NCI-H2029 (cell line): ENCODE measurements at regions not wholly inside any gene's neighbourhood (a gene's known extent, or its start where the extent isn't known, plus 50 kb on each side); places are given as distances from the start of the nearest gene placed in this dataset.
"Not testable (repeated sequence)": the region's sequence is repeated elsewhere in the genome, so short reads cannot be mapped to it uniquely, and the experiment has no call there.

Experiments
- DNase-seq: peaks from one replicate; lab custom pipeline; 2025; lab: John Stamatoyannopoulos, UW

- no peak for DNase-seq
These were observed 69.4 kb downstream of the TOMM20 start for GRCh38 chr1:235059221-235059620.

- no peak for DNase-seq
These were observed 69.9 kb downstream of the TOMM20 start for GRCh38 chr1:235058695-235059094.

GRCh38 chr1:235057385-235058306, 71.0 kb downstream of the TOMM20 start:
- DNase-seq: no peak

- no peak for DNase-seq
These were observed 71.7 kb downstream of the TOMM20 start for GRCh38 chr1:235056937-235057336.

GRCh38 chr1:235054936-235055335, 73.7 kb downstream of the TOMM20 start:
- no peak for DNase-seq

- no peak for DNase-seq
These were observed 74.2 kb downstream of the TOMM20 start for GRCh38 chr1:235054466-235054865.

- no peak for DNase-seq
These were observed 76.3 kb downstream of the TOMM20 start for GRCh38 chr1:235052067-235053008.

GRCh38 chr1:235051521-235051920, 77.1 kb downstream of the TOMM20 start:
- no peak for DNase-seq

GRCh38 chr1:235050911-235051360, 77.7 kb downstream of the TOMM20 start:
- no peak for DNase-seq

- DNase-seq: not testable (repeated sequence)
These were observed 78.8 kb downstream of the TOMM20 start for GRCh38 chr1:235049716-235050378.

GRCh38 chr1:235049217-235049616, 79.4 kb downstream of the TOMM20 start:
- no peak for DNase-seq

GRCh38 chr1:235047331-235047871, 81.2 kb downstream of the TOMM20 start:
- no peak for DNase-seq

GRCh38 chr1:235045921-235046601, 82.6 kb downstream of the TOMM20 start:
- DNase-seq: no peak

GRCh38 chr1:235045034-235045690, 83.5 kb downstream of the TOMM20 start:
- no peak for DNase-seq

- no peak for DNase-seq
These were observed 85.4 kb downstream of the TOMM20 start for GRCh38 chr1:235043234-235043633.

GRCh38 chr1:235038701-235039100, 89.9 kb downstream of the TOMM20 start:
- no peak for DNase-seq

GRCh38 chr1:235035928-235036327, 92.7 kb downstream of the TOMM20 start:
- DNase-seq: no peak

- no peak for DNase-seq
These were observed 97.6 kb downstream of the TOMM20 start for GRCh38 chr1:235030919-235031596.

- DNase-seq: no peak
These were observed 100.8 kb downstream of the TOMM20 start for GRCh38 chr1:235027862-235028250.
